GM12878 (cell line): ENCODE measurements at regions not wholly inside any gene's neighbourhood (a gene's known extent, or its start where the extent isn't known, plus 50 kb on each side); places are given as distances from the start of the nearest gene placed in this dataset.
A peak's percentile ranks its signal among the peaks of the same experiment; 100 is the strongest.

Experiments
- ATAC-seq: fragments of 200-7000 bp; cut with Tn5 transposase; 3 replicates; pipeline ENCODE4 v1.9.1; 2020; ENCODE audit warnings: mild to moderate bottlenecking, moderate library complexity
- BruUV-seq: library from RNA; stranded (reverse); fragments of 400-500 nt; replicated peaks from 2 replicates; lab custom pipeline; 2021; lab: Mats Ljungman, UMichigan
- CTCF ChIA-PET: fragments of 300-600 bp; sonication (Branson Sonifier 250); formaldehyde crosslinking; extraction: SDS; loops from one replicate; lab custom pipeline; 2021; ENCODE audit warnings: inconsistent platforms; lab: Yijun Ruan, JAX
- POLR2A ChIA-PET: fragments of 350-600 bp; formaldehyde crosslinking; extraction: SDS; loops from one replicate; lab custom pipeline; 2021; ENCODE audit warnings: inconsistent platforms; lab: Charles Lee
- RAD21 ChIA-PET: fragments of 300-600 bp; sonication (Branson Sonifier 250); formaldehyde crosslinking; loops from one replicate; lab custom pipeline; 2023; ENCODE audit warnings: antibody characterized with exemption; ENCODE audit not compliant: unreplicated experiment; lab: Charles Lee
- SMC1A ChIA-PET: fragments of 300-600 bp; sonication (Branson Sonifier 250); formaldehyde crosslinking; loops from one replicate; lab custom pipeline; 2023; ENCODE audit not compliant: unreplicated experiment, uncharacterized antibody; lab: Charles Lee
- DNase-seq: peaks from one replicate; pipeline ENCODE4 v3.0.0-alpha.2; 2011; ENCODE audit warnings: low read depth, low spot score
- FAIRE-seq: peaks from 3 replicates; lab custom pipeline; 2011; peaks lifted over from hg19 to GRCh38; lab: Jason Lieb, UNC
- H2AFZ ChIP-seq: 2 replicates; pipeline ENCODE4 v1.6.0; 2011; ENCODE audit warnings: low read depth, low read length, control low read depth; ENCODE audit not compliant: control insufficient read depth
- H3K27ac ChIP-seq: 2 replicates; pipeline ENCODE4 v1.5.1; 2011; ENCODE audit warnings: control low read depth; ENCODE audit not compliant: control insufficient read depth, insufficient read depth
- H3K27me3 ChIP-seq, 2 experiments: replicated peaks in 1 of 2; 2 replicates each; pipeline versions ENCODE4 v1.6.0 to v1.6.1; 2011; ENCODE audit warnings: low read length in 1 of 2; ENCODE audit not compliant: control insufficient read depth in 2 of 2, insufficient read depth in 2 of 2
- H3K36me3 ChIP-seq, 2 experiments: 2 replicates each; pipeline ENCODE4 v1.5.1; 2011; ENCODE audit warnings: low read length in 1 of 2; ENCODE audit not compliant: control insufficient read depth in 2 of 2, insufficient read depth in 2 of 2
- H3K4me1 ChIP-seq: 2 replicates; pipeline ENCODE4 v1.6.1; 2011; ENCODE audit warnings: mild to moderate bottlenecking, low read length, moderate library complexity, mixed read lengths; ENCODE audit not compliant: control insufficient read depth, insufficient read depth
- H3K4me2 ChIP-seq: 2 replicates; pipeline ENCODE4 v1.6.0; 2011; ENCODE audit warnings: control low read depth; ENCODE audit not compliant: control insufficient read depth, insufficient read depth
- H3K4me3 ChIP-seq: fragments of 200-600 bp; sonication (generic); 2 replicates; pipeline ENCODE4 v1.5.1; 2016
- H3K79me2 ChIP-seq: 2 replicates; pipeline ENCODE4 v1.6.0; 2011; ENCODE audit warnings: low read length; ENCODE audit not compliant: control insufficient read depth, insufficient read depth
- H3K9ac ChIP-seq: 2 replicates; pipeline ENCODE4 v1.8.0; 2011; ENCODE audit warnings: low read length, control low read depth, mixed read lengths; ENCODE audit not compliant: control insufficient read depth, insufficient read depth
- H3K9me3 ChIP-seq: replicated peaks from 3 replicates; pipeline ENCODE4 v1.5.1; 2011; ENCODE audit warnings: mild to moderate bottlenecking, low read length; ENCODE audit not compliant: control insufficient read depth, insufficient read depth
- H4K20me1 ChIP-seq: 2 replicates; pipeline ENCODE4 v1.6.0; 2011; ENCODE audit not compliant: control insufficient read depth, insufficient read depth
- ASH2L ChIP-seq: fragments of 300-600, 200-600 bp; sonication (generic); IDR thresholded peaks from 2 replicates; pipeline ENCODE4 v1.6.1; 2017; ENCODE audit warnings: low read depth, mild to moderate bottlenecking, borderline replicate concordance
- ATF7 ChIP-seq: fragments of 450-650 bp; IDR thresholded peaks from 2 replicates; pipeline ENCODE4 v1.6.1; 2016; ENCODE audit warnings: low read depth, mild to moderate bottlenecking
- BHLHE40 ChIP-seq, 2 experiments: fragments of 450-650 bp in 1 of 2; IDR thresholded peaks; 2 replicates each; pipeline ENCODE4 v1.6.1; 2011 to 2017; ENCODE audit warnings: low read depth in 2 of 2, borderline replicate concordance in 1 of 2, improper control_type of control experiment in 1 of 2, low read length in 1 of 2, mild to moderate bottlenecking in 1 of 2
- CHD1 ChIP-seq: IDR thresholded peaks from 2 replicates; pipeline ENCODE4 v1.6.1; 2012; ENCODE audit warnings: low read depth, low read length, improper control_type of control experiment
- HDAC6 ChIP-seq: fragments of 200-600 bp; sonication (generic); IDR thresholded peaks from one replicate; pipeline ENCODE4 v1.8.0; 2017; ENCODE audit warnings: antibody characterized with exemption; ENCODE audit not compliant: unreplicated experiment
- IRF4 ChIP-seq: IDR thresholded peaks from 2 replicates; pipeline ENCODE4 v1.6.1; 2011; ENCODE audit warnings: low read depth, low read length
- MEF2B ChIP-seq: fragments of 450-650 bp; IDR thresholded peaks from 2 replicates; pipeline ENCODE4 v1.6.1; 2018; ENCODE audit warnings: mild to moderate bottlenecking, moderate library complexity; ENCODE audit not compliant: partially characterized antibody, poor library complexity, severe bottlenecking
- MYC ChIP-seq: IDR thresholded peaks from 2 replicates; pipeline ENCODE4 v1.6.1; 2011; ENCODE audit warnings: mild to moderate bottlenecking, low read length, moderate library complexity, inconsistent platforms; ENCODE audit not compliant: insufficient read depth, insufficient replicate concordance, insufficient read length, severe bottlenecking
- NBN ChIP-seq: fragments of 450-650 bp; IDR thresholded peaks from 2 replicates; pipeline ENCODE4 v1.6.1; 2016
- NR2F1 ChIP-seq: fragments of 450-650 bp; conservative IDR thresholded peaks from 2 replicates; pipeline ENCODE4 v1.6.1; 2017; ENCODE audit warnings: mild to moderate bottlenecking
- PBX3 ChIP-seq: IDR thresholded peaks from 2 replicates; pipeline ENCODE4 v1.6.1; 2011; ENCODE audit warnings: mild to moderate bottlenecking, low read depth, low read length, moderate library complexity; ENCODE audit not compliant: insufficient replicate concordance
- SMAD1 ChIP-seq: fragments of 450-650 bp; IDR thresholded peaks from 2 replicates; pipeline ENCODE4 v1.6.1; 2018; ENCODE audit warnings: mild to moderate bottlenecking, low read depth; ENCODE audit not compliant: partially characterized antibody
- SMAD5 ChIP-seq: IDR thresholded peaks from 2 replicates; pipeline ENCODE4 v1.6.1; 2016; ENCODE audit warnings: antibody characterized with exemption, low read depth
- SRF ChIP-seq, 2 experiments: IDR thresholded peaks; 2 replicates each; pipeline ENCODE4 v1.6.1; 2011; ENCODE audit warnings: low read depth in 2 of 2, low read length in 2 of 2, mild to moderate bottlenecking in 1 of 2, moderate library complexity in 1 of 2
- TAF1 ChIP-seq: IDR thresholded peaks from 2 replicates; pipeline ENCODE4 v1.6.1; 2011; ENCODE audit warnings: mild to moderate bottlenecking, low read depth, low read length, borderline replicate concordance
- ZZZ3 ChIP-seq: IDR thresholded peaks from 2 replicates; pipeline ENCODE4 v1.6.1; 2011; ENCODE audit warnings: low read depth; ENCODE audit not compliant: control insufficient read depth, insufficient read length
- WGBS: methylation state at CpG from one replicate; pipeline ENCODE4 v1.1.6; 2016; ENCODE audit warnings: low lambda C conversion rate; ENCODE audit not compliant: insufficient replicate concordance, insufficient coverage; ENCODE audit errors: missing lambda C conversion rate; 5-methylcytosine and 5-hydroxymethylcytosine counted together
- in situ Hi-C: fragments of 300-500 bp; cut with MboI; formaldehyde crosslinking; loops from 9 replicates; pipeline ENCODE4 v1.14.3; 2018; ENCODE audit warnings: mixed read lengths
- intact Hi-C: fragments of 100-400 bp; cut with micrococcal nuclease; formaldehyde crosslinking; loops from one replicate; pipeline ENCODE4 v1.14.2; 2022; ENCODE audit not compliant: unreplicated experiment
- TF ChIP-seq, protein P1 (sequence below): fragments of 450-650 bp; IDR thresholded peaks from 2 replicates; pipeline ENCODE4 v1.6.1; 2016; ENCODE audit warnings: mild to moderate bottlenecking, moderate library complexity, borderline replicate concordance

DNA sequence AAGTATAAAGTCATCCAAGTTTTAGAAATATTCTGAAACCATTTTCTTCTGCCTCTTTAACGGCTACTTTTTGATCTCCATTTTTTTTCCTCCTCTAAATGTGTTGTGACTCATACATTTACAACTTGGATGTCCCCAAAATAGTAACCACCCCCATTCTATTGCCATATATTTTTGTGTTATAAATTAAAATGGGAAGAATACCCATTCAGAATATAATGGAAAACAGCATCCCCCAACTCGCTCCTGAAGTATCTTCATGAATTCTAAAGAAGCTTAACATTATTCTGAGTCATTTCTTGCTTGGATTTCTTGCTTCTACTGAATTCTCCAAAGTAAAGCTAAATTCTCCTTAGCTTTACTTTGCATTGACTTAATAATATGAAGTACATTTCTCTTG is 92.0 kb upstream of the PTPN13 start (continued):
- TF ChIP-seq MYC (no peak), NBN (no peak), ATF7 (no peak), CHD1 (no peak), ASH2L (no peak), ZZZ3 (no peak), HDAC6 (no peak), IRF4 (no peak)

GRCh38 chr4:86506591-86506990 is 87.5 kb upstream of the PTPN13 start:
- H3K27me3 ChIP-seq: peaks cover 0 to 2% of the 10 kb centered on the region in 2 experiments; a peak in 1 of 4 replicates
- SMC1A ChIA-PET: interaction anchor here (1.5 to 6.1 kb wide), 4 partner anchors 8 to 55 kb away, joined by 3 to 82 read pairs (median 14); no protein-coding TSS in a partner anchor
- no peak overlapping the region for H2AFZ ChIP-seq
- H3K36me3 ChIP-seq: no peaks in the 10 kb centered on the region
- H3K9me3 ChIP-seq: no peaks in the 10 kb centered on the region
- CTCF ChIA-PET: interaction anchor here (0.9 to 5.6 kb wide), 4 partner anchors 9 to 88 kb away, joined by 3 to 89 read pairs (median 10); partner anchors contain the start of gene PTPN13
- intact Hi-C loops (no loop called here), in situ Hi-C loops (no loop called here)
- no peaks in the 10 kb centered on the region for H3K4me1 ChIP-seq
- H3K4me3 ChIP-seq: 0 out of 2 replicates have a peak overlapping the region, but pooled peaks have one; percentile 19
- POLR2A ChIA-PET: interaction anchor here (1.4 to 1.5 kb wide), 2 partner anchors 16 to 36 kb away, joined by 3 read pairs; no protein-coding TSS in a partner anchor
- no peak overlapping the region for H3K9ac ChIP-seq
- ATAC-seq (no peak), FAIRE-seq (no peak), DNase-seq (no peak)
- H4K20me1 ChIP-seq: no peaks in the 10 kb centered on the region
- no peak overlapping the region for H3K27ac ChIP-seq
- RAD21 ChIA-PET: interaction anchor here (1.8 to 7.8 kb wide), 3 partner anchors 9 to 88 kb away, joined by 5 to 55 read pairs (median 25); partner anchors contain the start of gene PTPN13
- BruUV-seq: no TSS peak
- H3K79me2 ChIP-seq: no peaks in the 10 kb centered on the region
- no peak overlapping the region for H3K4me2 ChIP-seq
- WGBS: 0% methylated on average over 1 of the region's 1 CpG
- TF ChIP-seq TAF1 (no peak), SMAD1 (no peak), PBX3 (no peak), SMAD5 (no peak), BHLHE40 (IDR thresholded peaks at IDR 0.05; ENCODE audit: borderline replicate concordance in 1 of 2, low read depth in 2 of 2, low read length in 1 of 2) (no peak), NR2F1 (no peak), MEF2B (no peak), SRF (IDR thresholded peaks at IDR 0.05; ENCODE audit: low read depth in 2 of 2, low read length in 2 of 2) (no peak)
- TF ChIP-seq, protein P1, sequence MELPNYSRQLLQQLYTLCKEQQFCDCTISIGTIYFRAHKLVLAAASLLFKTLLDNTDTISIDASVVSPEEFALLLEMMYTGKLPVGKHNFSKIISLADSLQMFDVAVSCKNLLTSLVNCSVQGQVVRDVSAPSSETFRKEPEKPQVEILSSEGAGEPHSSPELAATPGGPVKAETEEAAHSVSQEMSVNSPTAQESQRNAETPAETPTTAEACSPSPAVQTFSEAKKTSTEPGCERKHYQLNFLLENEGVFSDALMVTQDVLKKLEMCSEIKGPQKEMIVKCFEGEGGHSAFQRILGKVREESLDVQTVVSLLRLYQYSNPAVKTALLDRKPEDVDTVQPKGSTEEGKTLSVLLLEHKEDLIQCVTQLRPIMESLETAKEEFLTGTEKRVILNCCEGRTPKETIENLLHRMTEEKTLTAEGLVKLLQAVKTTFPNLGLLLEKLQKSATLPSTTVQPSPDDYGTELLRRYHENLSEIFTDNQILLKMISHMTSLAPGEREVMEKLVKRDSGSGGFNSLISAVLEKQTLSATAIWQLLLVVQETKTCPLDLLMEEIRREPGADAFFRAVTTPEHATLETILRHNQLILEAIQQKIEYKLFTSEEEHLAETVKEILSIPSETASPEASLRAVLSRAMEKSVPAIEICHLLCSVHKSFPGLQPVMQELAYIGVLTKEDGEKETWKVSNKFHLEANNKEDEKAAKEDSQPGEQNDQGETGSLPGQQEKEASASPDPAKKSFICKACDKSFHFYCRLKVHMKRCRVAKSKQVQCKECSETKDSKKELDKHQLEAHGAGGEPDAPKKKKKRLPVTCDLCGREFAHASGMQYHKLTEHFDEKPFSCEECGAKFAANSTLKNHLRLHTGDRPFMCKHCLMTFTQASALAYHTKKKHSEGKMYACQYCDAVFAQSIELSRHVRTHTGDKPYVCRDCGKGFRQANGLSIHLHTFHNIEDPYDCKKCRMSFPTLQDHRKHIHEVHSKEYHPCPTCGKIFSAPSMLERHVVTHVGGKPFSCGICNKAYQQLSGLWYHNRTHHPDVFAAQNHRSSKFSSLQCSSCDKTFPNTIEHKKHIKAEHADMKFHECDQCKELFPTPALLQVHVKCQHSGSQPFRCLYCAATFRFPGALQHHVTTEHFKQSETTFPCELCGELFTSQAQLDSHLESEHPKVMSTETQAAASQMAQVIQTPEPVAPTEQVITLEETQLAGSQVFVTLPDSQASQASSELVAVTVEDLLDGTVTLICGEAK: no peak
